ENCODE measurements at regions not wholly inside any gene's neighbourhood (a gene's known extent, or its start where the extent isn't known, plus 50 kb on each side); places are given as distances from the start of the nearest gene placed in this dataset.

DNA sequence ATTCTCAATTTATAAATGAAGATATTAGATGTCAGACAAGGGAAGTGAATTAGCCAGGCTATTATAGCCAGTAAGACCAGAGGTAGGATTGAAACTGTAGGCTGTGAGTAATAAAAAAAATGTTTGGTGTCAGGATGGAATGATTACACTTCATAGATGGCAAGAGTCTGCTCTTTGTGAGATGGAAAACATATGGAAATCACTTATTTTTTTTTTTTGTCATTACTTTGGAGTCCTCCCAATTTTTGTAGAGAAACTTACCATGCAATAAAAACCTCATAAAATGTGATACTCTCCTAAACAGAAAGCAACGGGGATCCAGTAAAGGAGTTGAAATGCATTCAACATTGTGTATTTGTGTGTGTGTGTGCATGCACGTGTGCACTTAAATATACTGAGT is 532.7 kb upstream of the CDH8 start:
- no peak for DNase-seq (ENCODE audit: low spot score)

DNA sequence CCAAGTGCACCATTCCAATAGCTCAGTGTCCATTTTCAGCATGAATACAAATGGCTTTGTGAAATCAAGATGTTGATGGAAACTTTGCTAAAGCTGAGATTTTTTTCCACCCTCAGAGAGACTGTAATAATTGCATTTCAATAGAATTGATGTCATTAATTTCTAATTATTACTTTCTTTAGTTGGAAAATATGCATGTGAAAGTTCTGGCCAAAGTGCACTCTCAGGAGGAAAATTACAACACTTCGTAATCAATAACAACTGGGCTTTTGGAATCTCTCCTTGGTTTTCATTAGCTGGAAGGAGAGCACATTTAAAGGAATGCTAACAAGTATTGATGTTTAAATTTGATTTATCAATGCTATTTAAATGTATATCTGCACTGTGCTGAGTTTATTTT is 529.5 kb upstream of the CDH8 start:
- DNase-seq (ENCODE audit: low spot score) = no peak

DNA sequence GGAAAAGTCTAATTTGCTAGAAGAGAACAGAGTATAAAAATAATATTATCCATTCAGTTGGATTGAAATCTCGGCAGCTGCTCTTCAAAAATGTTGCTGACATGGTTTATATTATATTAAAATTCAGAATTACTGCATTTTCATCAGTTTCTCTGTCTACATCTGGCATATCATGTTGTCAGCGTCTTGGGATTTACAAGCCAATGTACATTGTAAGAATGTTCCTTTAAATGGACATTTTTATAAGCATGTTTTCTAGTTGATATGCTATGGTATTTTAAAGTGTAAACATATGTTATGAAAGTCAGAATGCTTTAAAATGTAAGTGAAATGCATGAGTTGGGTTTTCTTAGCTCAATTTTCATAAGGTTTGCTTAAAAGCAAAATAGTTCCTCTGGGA is 528.1 kb upstream of the CDH8 start:
- no peak for DNase-seq (ENCODE audit: low spot score)

DNA sequence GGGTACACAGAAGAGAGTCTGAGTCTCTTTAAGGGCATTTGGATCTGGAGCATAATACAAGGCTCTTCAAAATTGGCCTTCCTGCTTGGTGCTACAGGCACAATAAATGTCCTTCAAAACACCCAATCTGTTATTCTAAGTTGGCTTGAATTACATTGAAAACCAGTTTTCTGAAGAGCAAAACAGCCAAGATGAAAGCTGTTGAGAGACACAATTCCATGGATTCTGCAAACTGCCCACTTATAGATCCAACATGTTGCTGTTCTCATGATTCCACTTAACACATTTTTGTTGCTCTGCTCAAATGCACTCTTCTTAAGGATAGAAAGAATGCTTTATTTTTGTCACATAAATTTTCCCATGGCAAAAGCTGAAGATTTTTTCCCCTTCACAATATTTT is 525.9 kb upstream of the CDH8 start:
- no peak for DNase-seq (ENCODE audit: low spot score)

DNA sequence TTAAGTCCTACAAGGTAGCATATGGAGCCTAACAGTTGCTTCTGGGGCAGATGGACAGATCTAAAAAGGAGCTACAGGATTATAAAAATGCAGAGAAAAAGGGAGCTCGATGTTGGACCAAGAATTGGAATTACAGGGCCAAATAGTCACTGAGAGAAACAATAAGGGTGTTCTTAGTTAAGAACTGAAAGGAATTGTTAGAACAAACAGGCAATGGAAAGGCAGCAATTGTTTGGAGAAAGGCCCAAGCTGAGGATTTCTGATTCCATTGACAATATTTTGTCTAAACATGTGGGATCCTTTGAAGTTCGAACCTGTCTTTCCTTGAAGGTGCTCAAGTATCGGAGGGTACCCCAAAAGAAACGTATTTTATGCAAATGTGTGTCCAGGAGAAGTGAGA is 513.6 kb upstream of the CDH8 start:
- no peak for DNase-seq (ENCODE audit: low spot score)

DNA sequence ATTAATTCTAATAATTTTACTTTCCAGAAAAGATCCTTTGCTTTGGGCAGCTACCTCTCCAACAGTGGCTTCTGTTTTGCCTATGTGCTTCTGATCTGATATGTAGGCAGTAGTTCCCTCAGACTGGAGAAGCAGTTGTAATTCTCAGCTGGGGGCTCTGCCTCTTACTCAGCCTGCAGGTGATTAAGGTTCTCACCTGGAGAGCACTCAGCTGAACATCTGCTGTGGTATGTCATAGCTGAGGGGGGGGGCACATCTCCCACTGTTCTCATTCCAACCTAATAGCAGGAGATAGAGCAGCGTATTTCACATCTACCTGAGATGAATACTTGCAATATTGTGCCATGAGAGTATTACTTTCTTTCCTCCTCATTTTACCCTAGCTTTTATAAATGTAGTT is 511.9 kb upstream of the CDH8 start:
- no peak for DNase-seq (ENCODE audit: low spot score)

DNA sequence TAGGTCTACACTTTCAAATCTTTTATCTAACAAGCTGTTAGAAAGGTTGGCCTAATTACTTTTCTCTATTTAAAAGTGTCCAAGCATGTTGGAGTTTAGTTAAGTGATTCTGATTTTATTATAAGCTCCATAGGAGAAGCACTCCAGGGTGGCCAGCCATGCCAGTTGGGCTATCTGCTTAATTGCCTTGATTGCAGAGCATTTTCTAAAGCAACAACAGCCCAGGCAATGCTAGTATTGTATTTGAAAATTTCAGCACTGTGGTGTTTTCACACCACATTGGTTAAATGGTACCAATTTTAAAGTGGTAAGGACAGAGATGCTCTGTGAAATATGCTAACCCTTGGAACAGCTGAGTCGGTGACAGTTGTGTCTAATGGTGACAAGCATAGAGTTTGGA is 510.5 kb upstream of the CDH8 start:
- DNase-seq (ENCODE audit: low spot score) = no peak

DNA sequence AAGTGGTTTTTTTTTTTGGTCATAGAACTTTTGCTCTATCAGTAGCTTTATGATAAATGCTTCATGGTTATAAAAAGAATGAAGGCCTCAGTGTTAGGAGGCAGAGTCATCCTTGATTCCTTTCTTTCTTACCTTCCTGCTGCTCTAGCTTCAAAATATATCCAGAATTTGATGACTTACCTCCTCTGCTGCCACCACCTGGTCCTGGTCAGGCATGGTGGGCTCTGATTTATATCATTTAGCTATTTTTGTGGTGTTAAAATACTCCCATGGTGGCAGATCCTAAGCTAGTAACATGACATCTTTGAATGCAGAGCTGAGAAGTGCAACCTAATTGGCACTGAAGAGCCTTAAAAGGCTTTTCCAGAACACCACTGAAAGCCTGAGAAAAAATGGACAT is 508.8 kb upstream of the CDH8 start:
- no peak for DNase-seq (ENCODE audit: low spot score)

DNA sequence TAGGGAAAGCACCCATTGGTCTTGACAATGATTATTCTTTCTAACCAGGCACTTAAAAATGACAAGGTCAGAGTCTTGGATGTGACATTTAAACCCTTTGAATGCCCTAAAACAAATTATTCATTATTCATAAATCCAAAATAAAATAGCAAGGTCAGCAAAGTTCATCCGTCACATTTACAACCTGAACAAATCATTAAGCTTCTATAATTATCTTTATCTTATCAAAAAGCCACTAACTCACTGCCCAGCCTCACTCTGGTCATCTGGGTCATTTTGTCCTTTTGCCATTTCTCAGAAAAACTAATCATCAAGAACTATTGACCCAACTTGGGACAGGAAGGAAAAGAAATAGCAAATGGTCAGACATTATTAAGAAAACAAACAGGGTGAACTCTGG is 507.3 kb upstream of the CDH8 start:
- DNase-seq (ENCODE audit: low spot score) = no peak

DNA sequence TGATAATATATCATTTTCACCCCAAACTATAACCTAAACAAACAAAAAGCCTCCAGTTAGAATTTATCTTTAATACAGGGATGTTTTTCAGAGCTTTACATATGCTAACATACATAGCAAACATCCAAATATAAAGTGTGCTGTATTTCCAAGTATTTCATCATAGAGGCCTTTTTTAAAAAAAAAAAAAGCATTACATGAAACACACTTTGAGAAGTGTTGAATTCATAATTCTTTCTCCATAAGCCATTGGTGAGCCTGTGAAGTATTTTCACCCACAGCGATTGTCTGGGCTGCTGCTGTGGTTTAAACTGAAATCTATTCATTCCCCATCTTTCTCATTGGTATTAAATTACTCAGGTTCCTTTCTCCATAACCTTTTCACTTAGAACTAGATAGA is 503.4 kb upstream of the CDH8 start:
- no peak for DNase-seq (ENCODE audit: low spot score)

DNA sequence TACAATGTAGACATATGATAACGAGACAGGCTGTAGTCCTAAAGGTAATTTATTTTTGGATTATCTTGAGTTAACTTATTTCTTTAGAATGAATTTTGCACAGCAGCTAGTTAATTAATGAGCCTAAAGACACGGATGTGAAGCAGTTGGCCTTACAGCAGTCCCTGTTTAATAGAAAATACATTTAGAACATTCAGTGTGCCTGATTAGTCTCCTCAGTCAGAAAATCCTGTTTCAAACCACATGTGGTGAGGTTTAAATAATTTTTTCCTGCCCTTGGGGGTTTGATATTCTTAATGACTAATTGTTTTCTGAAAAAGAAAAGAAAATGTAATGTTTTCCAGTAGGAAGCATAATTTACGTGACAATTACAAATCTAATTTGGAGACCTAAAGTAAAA is 494.2 kb upstream of the CDH8 start:
- DNase-seq (ENCODE audit: low spot score) = no peak

DNA sequence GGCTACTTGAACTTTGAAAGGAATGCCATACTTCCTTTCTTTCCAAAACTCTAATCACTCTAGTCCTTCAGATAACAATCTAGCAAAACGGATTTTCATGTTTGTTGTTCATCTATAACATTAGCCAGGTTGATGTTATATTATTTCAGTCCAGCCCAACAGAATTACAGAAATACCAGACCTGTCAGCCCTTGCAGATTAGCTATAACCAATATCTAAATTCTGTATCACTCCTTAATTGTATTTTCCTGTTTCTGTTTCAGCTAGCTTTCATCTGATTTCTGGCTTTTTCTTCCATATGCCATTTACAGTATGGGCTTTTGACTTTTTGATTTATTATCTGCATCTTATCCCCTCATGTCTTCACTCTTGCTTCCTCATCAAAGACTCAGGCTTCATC is 479.8 kb upstream of the CDH8 start:
- no peak for DNase-seq (ENCODE audit: low spot score)

DNA sequence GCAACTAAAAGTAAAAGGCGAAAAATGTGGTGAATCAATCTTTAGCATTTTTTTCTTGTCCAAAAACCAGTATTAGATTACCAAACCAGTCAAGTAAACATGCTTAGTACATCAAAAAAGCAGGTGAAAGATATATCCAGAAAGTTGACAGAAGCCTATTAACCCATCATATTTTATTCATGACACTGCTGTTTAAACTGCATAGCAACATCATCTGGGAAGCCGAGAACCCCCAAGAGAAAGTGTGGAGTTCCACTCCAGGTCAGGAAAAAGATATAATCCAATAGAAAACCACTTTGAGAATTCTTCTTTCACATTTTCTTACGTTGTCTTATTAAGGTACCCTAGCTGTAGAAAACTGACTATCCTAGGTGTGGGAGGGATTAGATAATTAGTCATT is 466.8 kb upstream of the CDH8 start:
- DNase-seq (ENCODE audit: low spot score) = no peak

DNA sequence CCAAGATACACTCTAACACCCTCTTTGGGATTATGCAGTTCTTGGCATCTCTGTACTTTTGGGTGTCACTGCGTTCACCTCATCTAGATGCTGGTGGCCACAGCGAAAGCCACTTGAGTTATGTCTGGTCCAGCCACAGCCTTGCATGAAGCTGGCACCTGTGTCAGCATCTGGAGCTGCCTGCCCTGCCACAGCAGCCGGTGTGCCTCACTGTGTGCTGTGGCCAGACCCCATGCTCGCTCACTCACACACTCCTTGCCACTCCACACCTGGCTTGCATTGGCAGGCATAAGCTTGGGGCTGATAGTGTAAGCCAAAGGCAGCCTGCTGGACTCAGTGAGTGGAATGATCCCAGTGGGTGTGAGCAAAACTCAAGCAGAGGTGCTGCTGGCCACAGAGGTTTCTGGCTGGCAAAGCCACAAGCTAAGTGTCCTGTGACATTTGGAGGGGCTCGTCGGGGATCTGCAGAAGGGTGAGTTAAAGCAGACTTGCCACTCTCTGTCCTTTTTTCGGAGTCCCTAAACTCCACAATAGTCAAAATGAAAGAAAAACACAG is 442.7 kb upstream of the CDH8 start:
- no peak for DNase-seq (ENCODE audit: low spot score)

DNA sequence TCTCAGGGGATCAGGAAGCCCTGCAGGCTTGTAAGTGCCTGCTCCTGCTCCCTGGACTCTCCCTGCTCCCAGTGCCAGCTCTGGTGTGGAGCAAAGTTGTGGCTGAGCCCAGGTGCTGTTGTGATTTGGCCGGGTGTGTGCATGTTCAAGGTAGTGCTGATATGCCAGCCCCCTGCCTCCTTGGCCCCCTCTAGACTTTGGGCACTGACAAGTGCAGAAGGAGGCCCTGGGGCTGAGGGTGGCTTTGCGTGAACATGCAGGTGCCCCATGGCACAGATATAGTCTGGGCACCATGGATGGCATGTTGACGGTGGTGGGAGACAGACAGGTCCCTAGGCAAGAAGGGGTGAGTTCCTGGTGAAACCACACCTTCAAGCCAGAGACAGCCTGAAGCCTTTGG is 441.6 kb upstream of the CDH8 start:
- no peak for DNase-seq (ENCODE audit: low spot score)

DNA sequence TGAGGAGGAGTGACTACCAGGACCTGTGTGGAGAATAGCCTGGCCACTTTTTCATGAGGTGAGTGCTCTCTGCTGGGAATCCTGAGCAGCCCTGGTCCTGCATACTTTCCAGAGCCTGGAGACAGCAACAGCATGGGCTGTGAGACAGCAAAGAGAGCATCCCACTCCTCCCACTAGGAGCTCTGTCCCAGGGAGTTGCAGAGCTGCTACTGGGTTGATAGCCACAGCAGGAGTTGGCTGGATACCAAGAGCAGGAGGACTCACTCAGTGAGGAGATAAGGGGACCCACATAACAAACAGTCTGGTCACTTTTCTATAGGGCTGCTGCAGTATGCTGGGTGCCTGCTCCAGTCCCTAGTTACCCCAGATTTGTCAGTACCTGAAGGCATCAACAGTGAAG is 439.3 kb upstream of the CDH8 start:
- DNase-seq (ENCODE audit: low spot score) = no peak

DNA sequence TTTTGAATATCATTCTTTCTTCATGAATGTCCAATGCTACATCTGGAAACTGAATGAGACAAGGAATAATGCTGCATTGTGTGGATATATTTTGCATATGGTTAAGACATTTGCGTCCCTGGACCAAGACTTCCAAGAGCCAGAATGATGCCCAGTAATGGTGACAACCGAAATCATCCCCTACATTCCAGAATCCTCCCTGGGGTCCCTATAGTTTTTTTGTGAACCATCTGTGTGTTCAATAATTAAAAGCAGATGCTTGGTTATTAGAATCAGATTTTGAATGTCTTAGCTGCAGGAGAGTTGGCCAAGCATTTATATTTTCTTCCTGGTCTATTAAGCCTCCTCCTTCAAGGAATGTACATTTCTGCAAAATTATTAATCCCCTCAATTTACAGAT is 426.7 kb upstream of the CDH8 start:
- no peak for DNase-seq (ENCODE audit: low spot score)

DNA sequence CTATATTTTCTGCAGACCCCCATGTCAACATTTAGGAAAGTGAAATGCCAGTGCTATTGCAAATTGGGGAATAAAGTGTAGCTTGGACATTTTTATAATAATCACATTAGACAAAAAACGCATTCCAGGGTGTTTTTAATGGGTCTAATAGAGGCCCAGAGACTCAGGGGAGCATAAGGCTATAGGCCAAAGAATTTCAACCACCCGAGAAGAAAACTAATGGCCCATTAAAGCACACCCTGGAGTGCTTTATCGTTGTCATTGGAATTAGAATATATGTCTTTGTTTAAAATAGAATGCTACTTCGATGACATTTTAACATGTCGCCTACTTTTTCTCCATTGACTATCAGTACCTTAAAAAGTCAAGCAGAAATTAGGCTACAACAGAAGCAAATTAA is 414.1 kb upstream of the CDH8 start:
- DNase-seq (ENCODE audit: low spot score) = no peak

DNA sequence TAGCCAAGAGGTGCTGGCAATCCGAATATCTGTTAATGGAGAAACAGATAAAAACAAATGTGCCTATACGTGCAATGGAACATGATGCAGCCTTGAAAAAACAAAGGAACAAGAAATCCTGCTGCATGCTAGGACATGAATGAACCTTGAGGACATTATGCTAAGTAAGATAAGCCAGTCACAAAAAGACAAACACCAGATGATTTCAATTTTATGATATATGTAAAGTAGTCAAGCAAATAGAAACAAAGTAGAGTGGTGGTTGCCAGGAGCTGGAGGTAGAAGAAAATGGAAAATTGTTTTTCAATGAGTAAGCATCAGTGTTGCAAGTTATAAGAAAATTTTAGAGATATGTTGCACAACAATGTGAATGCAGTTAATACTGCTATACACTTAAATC is 409.7 kb upstream of the CDH8 start:
- DNase-seq (ENCODE audit: low spot score) = no peak

DNA sequence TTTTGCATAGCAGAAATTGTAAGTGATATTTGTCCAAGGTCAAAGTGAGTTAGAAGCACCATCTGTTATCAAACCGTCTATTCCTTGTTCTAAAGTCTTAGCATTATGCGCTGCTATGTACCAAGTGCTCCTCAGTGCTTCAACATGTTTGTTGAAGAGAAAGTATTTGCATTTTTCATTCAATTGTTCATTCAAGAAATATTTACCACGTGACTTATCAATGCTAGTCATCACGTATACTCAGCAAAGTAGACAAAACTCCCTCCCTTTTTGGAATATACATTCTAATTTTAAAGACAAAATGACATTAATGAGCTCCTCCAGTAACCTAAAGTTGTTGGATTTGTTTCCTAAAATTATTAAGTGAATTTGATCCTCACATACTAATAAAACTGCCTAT is 388.0 kb upstream of the CDH8 start:
- DNase-seq (ENCODE audit: low spot score) = no peak

DNA sequence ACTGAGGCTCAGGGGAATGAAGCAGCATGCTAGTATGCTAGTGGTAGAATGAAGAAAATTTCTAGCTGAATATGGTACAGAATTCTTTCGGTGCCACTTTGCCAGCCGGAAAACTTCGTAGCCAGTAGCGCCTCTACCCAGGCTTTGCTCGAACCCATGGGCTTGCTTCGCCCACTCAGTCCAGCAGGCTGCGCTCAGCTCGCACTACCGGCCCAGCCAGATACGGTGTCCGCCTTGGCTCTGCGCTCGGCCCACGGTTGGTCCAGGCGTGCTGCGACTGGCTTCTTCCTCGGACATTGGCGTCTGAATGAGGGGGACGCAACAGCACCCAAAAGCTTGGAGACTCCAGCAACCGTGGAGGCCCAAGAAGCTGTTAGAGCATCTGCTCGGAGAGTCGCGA is 372.5 kb upstream of the CDH8 start:
- no peak for DNase-seq (ENCODE audit: low spot score)

DNA sequence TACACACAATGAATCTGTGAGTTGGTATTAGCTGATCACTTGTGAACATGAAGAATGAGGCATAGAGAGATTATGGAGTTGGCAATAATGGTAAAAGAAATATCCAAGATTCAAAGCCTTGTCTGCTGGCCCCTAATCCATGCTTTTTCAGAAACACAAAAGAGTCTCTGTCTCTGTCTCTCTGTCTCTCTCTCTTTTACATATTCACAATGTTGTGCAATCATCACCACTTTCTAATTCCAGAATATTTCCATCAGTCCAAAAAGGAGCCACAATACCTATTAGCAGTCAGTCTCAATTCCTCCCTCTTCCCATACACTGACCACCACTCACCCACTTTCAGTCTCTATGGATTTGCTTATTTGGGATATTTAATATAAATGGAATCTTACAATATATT is 370.1 kb upstream of the CDH8 start:
- no peak for DNase-seq (ENCODE audit: low spot score)

DNA sequence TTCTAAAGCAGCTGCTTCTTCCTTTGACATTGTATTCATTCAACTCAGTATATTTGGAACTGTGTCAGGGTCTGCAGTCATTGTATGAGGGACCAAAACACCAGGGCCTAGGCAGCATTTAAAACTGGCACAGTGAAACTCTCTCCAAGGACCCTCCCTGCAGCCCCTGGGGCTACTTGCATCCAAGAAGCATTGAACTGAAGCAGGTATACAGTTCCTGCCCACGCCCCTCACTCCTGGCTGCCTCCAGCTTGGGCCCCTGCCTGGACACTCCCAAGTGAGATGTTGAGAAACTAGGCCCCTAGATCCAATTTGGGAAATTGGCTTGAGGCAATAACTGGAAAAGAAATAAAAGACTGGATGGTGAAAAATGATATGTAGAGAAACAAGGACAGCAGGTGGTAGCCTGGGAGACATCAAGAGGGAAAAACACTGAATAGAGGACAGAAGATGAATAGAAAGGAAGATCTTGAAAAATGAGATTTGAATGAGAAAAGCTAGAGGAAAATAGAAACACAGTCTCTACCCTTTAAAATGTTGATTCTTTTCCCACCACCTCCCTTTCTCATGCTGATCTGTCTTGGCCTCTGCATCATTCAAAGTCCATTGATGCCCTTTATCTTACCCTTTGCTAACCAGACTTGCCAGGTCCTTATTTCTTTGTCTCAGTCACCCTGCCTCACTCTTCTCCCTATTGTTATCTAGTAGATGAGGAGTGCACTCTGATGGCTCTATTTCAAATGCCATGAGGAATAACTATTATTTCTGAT is 368.8 kb upstream of the CDH8 start:
- DNase-seq (ENCODE audit: low spot score) = no peak

DNA sequence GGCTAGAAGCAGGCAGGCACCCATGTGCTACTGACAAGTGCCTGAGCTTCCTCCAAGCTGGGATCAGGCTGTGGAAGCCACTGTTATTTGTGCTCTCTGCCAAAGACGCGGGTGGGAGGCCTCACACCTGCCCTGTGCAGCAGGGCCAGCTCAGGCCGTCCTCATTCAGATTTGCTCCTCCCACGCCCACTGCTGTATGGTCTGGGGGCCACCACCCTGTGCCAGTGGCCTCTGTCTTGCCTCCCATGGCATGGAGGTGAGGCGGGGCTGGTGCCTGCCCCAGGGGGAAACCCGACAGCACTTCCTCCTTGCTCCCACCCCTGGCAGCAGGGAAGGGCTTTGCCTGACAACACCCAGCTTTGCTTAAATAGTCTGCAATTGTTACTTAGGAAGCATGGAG is 356.5 kb upstream of the CDH8 start:
- DNase-seq (ENCODE audit: low spot score) = no peak

All from mucosa of gallbladder (tissue), 1 donor.